Activated CD4-positive, alpha-beta T cell treated with anti-CD3 and anti-CD28 coated beads for 1 hour (primary cell): ENCODE measurements at regions not wholly inside any gene's neighbourhood (a gene's known extent, or its start where the extent isn't known, plus 50 kb on each side); places are given as distances from the start of the nearest gene placed in this dataset.

ENCODE experiments used
- DNase-seq: peaks from one replicate; pipeline ENCODE4 v3.0.0-alpha.2; 2020

DNA sequence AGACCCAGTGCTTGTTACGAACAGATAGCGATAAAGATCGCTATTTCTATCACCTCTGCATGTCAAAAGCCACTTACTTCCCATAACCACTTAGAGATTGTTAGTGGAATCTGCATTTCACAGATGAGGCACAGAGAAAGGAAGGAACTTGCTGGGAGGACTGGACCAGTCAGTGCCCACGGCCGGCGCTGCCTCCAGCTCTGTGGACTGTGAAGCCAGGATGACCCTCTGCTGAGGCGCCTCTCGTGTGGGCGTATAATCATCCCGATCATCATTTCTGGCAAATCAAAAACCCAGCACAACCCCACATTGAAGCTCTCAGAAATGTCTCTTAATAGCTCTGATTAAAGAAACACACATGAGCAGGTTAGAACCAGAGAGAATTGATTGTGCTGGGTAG is 61.5 kb upstream of the ADRA2C start:
- DNase-seq = no peak

DNA sequence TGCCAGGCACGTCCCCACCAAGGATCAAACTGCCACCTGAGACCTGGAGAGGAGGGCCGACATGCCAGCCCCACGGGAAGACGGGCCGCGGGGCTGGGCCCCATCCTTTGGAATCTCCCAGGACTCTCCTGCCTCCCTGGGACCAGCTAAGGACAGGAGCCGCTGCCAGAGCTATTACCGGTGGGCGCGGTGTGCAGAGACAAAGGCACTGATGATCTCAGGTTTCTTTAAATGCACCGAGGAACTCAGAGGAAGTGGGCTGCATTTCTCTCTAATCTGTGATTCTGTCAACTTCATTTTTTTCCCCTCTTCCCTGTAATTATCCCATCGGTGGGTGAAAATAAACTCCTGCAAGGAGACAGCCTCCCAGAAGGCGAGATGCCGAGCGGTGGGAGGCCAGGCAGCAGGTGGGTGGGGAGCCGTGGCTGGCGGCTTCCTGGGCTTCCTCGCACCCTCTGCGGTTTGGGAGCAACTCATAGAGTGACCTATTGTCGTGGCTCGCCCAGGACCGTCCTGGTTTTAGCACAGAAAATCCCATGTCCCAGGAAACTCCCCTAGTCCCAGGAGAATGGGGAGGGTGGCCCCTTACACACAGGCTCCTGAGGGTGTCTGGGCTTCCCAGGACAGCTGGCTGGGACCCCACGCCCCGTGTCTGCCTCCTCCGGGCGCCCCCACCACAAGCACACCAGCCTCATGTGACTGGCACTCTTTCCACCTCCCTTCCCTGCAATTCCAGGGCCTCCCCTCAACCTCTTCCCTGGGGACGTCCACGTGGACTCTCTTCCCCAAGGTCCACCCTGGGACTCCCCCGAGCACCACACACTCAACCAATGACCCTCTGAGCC is 62.3 kb upstream of the ADRA2C start:
- no peak for DNase-seq

DNA sequence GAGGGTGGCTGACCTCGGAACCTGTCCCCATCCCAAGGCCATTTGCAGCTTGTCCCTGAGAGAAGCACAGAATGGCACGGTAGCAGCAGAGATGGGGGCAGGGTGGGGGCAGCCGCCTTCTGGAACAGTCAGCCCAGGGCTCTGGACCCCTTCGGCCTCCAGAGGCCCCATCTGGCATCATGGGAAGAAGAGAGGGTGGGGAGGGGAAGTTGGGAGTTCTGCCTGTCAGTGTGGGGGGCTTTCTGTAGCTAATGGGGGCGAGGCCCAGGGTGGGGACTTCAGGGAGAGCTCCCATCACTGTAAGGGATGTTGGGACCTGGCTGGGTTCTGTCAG is 62.9 kb upstream of the ADRA2C start:
- no peak for DNase-seq

DNA sequence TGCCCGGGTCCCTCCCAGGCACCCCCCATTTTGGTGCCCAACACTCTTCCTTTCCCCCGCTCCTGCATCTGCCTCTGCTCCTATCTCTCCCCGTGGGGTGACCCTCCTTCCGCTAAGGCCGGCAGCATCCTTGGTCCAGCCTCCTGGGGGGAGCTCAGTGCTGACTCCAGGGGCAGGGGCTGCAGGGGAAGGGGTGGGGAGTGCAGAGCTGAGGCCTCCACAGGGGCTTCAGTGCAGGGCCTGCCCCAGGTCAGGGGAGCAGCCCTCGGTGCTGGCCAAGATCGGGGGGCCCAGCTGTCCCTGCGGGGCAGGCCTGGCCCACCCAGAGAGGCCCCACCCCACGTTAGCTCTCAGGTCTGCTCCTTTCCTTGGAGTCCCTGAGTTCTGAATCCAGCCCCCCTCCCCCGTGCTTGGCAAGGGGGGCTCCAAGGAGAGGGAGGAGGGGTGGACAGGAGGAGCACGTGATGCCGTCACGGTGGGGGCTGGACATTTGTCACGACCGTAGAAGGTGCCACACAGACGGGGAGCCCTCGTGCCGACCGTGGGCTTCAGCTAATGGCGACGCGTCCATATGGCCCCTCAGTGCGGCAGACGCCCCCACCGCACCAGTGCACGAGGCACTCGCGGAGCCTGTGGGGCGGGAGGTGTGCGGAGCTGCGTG is 63.5 kb upstream of the ADRA2C start:
- no peak for DNase-seq

- no peak for DNase-seq
These were observed 64.2 kb upstream of the ADRA2C start for GRCh38 chr4:3701736-3702560.

DNA sequence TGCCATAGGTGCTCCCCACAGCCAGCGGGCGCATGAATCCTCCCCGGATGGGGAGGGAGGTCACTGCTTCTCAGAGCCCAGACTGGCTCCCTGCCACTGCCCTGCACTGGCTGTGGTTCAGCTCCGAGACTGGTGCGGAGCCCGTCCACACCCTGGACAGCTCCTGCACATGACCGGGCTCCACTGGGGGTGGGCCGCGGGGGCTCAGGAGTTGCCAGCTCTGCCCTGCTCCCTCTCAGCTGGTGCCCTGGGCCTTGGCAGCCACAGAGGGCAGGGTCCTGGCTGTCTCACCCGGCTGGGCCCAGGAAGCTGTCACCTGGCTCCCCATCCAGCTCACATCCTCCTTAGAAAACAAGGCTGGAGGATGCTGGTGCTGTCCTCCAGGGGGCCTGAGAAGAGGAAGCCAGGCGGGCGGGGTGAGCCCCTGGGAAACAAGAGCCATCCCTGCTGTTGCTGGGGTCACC is 64.9 kb upstream of the ADRA2C start:
- DNase-seq = no peak

- DNase-seq = no peak
These were observed 65.4 kb upstream of the ADRA2C start for GRCh38 chr4:3700736-3701135.

- DNase-seq = no peak
These were observed 66.0 kb upstream of the ADRA2C start for GRCh38 chr4:3700223-3700622.

GRCh38 chr4:3699678-3700077 is 66.5 kb upstream of the ADRA2C start:
- no peak for DNase-seq

GRCh38 chr4:3699261-3699660 is 66.9 kb upstream of the ADRA2C start:
- no peak for DNase-seq

DNA sequence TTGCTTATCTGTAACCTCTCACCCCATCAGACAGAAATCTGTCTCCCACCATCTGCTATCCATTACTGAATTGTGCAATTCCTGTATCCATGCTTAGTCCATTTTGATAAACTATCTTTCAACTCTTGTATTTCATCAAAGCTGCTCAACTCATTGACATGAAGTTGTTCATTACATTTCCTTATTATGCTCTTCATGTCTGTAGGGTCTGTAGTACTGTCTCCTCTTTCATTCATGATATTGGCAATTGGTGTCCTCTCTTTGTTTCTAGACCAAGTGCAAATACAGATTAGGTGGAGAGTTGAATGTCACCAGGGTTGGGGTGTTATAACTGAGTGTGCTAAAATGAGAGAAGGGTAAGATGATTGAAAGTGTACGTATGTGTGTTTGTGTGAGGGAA is 69.2 kb upstream of the ADRA2C start:
- DNase-seq = no peak

DNA sequence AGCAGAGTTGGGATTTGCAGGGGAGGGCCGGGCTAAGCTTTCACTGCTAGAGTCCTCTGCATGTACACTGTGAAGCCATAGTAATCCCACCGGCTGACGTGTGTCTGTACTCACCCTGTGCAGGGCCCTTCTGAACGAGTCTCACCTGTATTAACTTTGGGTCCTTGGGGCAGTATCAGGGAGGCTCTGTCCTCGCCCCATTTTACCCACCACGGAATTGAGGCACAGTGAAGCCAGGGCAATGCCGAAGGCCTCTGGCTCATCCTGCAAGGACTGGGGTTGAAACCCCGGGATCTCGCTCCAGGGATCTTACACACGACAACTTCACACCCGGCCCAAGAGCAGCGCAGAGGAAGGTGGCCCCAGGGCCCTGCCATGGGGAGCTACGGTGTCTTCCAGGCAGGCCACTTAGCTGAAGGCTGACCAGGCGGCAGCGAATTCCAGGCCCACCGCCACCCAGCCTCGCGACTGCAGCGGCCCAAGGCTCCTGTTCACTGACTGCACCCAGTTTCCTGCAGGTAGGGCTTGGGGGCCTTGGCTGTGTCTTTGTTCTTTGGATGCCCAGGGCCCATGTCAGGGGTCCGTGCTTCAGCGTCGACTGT is 75.5 kb upstream of the ADRA2C start:
- no peak for DNase-seq

GRCh38 chr4:3689576-3690550 is 76.3 kb upstream of the ADRA2C start:
- DNase-seq = no peak

- no peak for DNase-seq
These were observed 77.2 kb upstream of the ADRA2C start for GRCh38 chr4:3689006-3689405.

DNA sequence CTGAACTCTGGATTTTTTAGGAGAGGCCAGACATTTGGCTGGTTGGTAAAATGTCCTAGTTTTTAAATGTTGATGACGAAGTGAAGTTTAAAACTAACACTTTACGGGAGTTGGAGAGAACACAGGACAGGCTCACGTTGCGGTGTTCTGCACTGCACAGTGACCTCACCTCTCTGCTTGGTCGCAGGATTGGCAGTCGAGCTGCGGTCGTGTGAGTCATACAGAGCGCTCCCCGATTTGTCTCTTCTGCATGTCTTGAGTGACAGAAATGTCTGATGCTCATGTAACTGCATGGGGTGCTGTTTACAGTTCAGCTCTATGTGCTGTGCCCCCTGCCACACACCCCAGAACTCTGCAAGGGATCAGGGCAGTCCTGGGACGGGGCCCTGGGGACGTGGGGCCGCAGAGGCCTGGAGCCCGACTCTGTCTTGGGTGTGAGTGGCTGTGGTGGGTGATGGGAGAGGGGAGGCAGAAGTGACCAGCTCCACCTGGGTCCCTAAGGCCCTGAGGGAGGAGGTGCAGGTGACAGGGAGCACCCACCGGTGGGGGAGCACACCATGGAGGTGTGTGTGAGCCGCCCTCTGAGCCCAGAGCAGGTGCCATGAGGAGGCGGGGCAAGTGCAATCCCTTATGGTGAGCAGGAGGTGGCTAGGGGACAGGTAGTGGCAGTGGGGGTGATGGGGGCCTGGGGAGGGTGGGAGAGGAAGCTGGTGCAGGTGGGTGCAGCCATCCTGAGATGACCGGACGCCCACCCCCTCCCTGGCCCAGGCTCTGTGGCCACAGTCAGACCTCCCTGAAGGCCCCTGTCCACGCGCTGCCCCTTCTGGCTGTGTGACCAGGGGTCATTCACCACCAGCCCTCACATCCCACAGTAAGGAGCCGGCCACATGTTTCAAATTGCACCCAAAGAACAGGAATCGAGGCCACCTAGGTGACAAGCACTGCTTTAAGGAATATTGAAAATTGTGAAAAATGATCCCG is 77.9 kb upstream of the ADRA2C start:
- DNase-seq = no peak

GRCh38 chr4:3687538-3687937 is 78.6 kb upstream of the ADRA2C start:
- DNase-seq = no peak

GRCh38 chr4:3686753-3687152 is 79.4 kb upstream of the ADRA2C start:
- DNase-seq = no peak

DNA sequence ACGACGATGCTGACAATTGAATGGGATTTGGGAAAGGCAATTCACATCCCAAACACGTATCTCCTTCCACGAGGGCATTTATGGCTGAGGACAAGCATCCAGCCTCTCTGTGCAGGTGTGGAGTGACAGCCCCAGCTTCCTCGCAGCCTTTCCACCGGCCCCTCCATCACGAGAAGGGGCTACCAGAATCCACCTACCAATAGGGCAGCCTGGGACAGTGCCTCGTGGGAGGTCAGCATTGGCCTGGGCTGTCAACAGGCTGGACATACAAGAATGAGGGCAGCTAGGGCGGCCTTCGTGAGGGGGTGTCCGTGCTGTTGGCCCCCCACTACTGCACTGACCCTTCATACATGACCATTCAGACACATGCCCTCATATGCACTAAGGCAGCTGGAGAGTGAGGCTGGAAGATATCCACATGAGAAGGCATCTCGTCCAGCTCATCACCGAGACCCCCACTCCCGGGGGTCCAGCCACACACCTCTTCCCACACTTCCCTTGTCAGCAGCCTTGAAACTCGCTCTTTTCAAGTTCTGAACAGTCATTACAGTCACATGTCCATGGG is 81.0 kb upstream of the ADRA2C start:
- no peak for DNase-seq

GRCh38 chr4:3684546-3684945 is 81.6 kb upstream of the ADRA2C start:
- no peak for DNase-seq

- no peak for DNase-seq
These were observed 82.3 kb upstream of the ADRA2C start for GRCh38 chr4:3683744-3684421.
